GM23338 (cell line): ENCODE measurements at regions not wholly inside any gene's neighbourhood (a gene's known extent, or its start where the extent isn't known, plus 50 kb on each side); places are given as distances from the start of the nearest gene placed in this dataset.

ENCODE experiments used
- ATAC-seq: fragments of 200-7000 bp; cut with Tn5 transposase; 3 replicates; pipeline ENCODE4 v1.9.1; 2020
- DNase-seq: peaks from one replicate; pipeline ENCODE4 v3.0.0-alpha.2; 2015; ENCODE audit warnings: low spot score
- H2AFZ ChIP-seq: fragments of 200-600 bp; sonication (generic); 2 replicates; pipeline ENCODE4 v1.8.0; 2016; ENCODE audit warnings: antibody characterized with exemption, mild to moderate bottlenecking, moderate library complexity
- H3F3A ChIP-seq: fragments of 200-600 bp; sonication (generic); replicated peaks from 2 replicates; pipeline ENCODE4 v1.8.0; 2017; ENCODE audit warnings: antibody characterized with exemption, mixed run types, low read depth
- H3K27ac ChIP-seq: fragments of 200-600 bp; sonication (generic); 2 replicates; pipeline ENCODE4 v1.6.1; 2016; ENCODE audit warnings: low read depth
- H3K27me3 ChIP-seq: fragments of 200-600 bp; sonication (generic); 2 replicates; pipeline ENCODE4 v1.8.0; 2016; ENCODE audit warnings: mild to moderate bottlenecking, mixed run types, moderate library complexity; ENCODE audit not compliant: insufficient read depth
- H3K36me3 ChIP-seq: fragments of 200-600 bp; sonication (generic); 2 replicates; pipeline ENCODE4 v1.8.0; 2016; ENCODE audit warnings: mild to moderate bottlenecking; ENCODE audit not compliant: insufficient read depth
- H3K4me1 ChIP-seq: fragments of 200-600 bp; sonication (generic); 2 replicates; pipeline ENCODE4 v1.8.0; 2016; ENCODE audit warnings: mild to moderate bottlenecking, moderate library complexity; ENCODE audit not compliant: insufficient read depth
- H3K4me2 ChIP-seq: fragments of 200-600 bp; sonication (generic); 2 replicates; pipeline ENCODE4 v1.7.1; 2017; ENCODE audit warnings: mixed run types
- H3K4me3 ChIP-seq: fragments of 200-600 bp; sonication (generic); 2 replicates; pipeline ENCODE4 v1.6.1; 2016; ENCODE audit warnings: mixed run types
- H3K79me2 ChIP-seq: fragments of 200-600 bp; sonication (generic); replicated peaks from 2 replicates; pipeline ENCODE4 v1.8.0; 2017; ENCODE audit warnings: mild to moderate bottlenecking; ENCODE audit not compliant: insufficient read depth
- H3K9me2 ChIP-seq: fragments of 200-600 bp; sonication (generic); 2 replicates; pipeline ENCODE4 v1.8.0; 2017; ENCODE audit not compliant: insufficient read depth
- H4K20me1 ChIP-seq: fragments of 200-600 bp; sonication (generic); replicated peaks from 2 replicates; pipeline ENCODE4 v1.8.0; 2017; ENCODE audit warnings: mild to moderate bottlenecking; ENCODE audit not compliant: insufficient read depth
- H3K27ac Mint-ChIP-seq: 2 replicates; pipeline ENCODE4 v1.8.0; 2020; ENCODE audit warnings: inconsistent platforms, mild to moderate bottlenecking, moderate library complexity, mixed read lengths
- H3K27me3 Mint-ChIP-seq: 3 replicates; pipeline ENCODE4 v1.8.0; 2022; ENCODE audit warnings: low read depth, mild to moderate bottlenecking, moderate library complexity, mixed read lengths, inconsistent platforms; ENCODE audit not compliant: insufficient read depth, poor library complexity
- H3K36me3 Mint-ChIP-seq: 3 replicates; pipeline ENCODE4 v1.8.0; 2021; ENCODE audit warnings: low read depth, mild to moderate bottlenecking, inconsistent platforms, moderate library complexity, mixed read lengths
- H3K4me1 Mint-ChIP-seq: 3 replicates; pipeline ENCODE4 v1.8.0; 2020; ENCODE audit warnings: mild to moderate bottlenecking, inconsistent platforms, mixed read lengths
- H3K4me3 Mint-ChIP-seq: 3 replicates; pipeline ENCODE4 v1.8.0; 2021; ENCODE audit warnings: moderate library complexity, mild to moderate bottlenecking, inconsistent platforms, mixed read lengths
- H3K9me3 Mint-ChIP-seq: 3 replicates; pipeline ENCODE4 v1.8.0; 2020; ENCODE audit warnings: moderate library complexity, mild to moderate bottlenecking, inconsistent platforms, mixed read lengths
- CREB1 ChIP-seq: fragments of 250-450 bp; sonication (Bioruptor Pico); IDR thresholded peaks from 2 replicates; pipeline ENCODE4 v1.5.0; 2020; ENCODE audit warnings: low read depth, mild to moderate bottlenecking, moderate library complexity
- CTCF ChIP-seq, 2 experiments: fragments of 200-600 bp in 1 of 2; sonication (generic) in 1 of 2; conservative IDR thresholded peaks; 2 replicates each; pipeline versions ENCODE4 v1.5.1 to v1.6.1; 2016 to 2017; ENCODE audit warnings: antibody characterized with exemption in 2 of 2, low read depth in 2 of 2, mild to moderate bottlenecking in 2 of 2, moderate library complexity in 1 of 2
- EZH2 ChIP-seq: fragments of 200-600 bp; sonication (generic); IDR thresholded peaks from one replicate; pipeline ENCODE4 v1.8.0; 2017; ENCODE audit warnings: antibody characterized with exemption, mild to moderate bottlenecking, low read depth; ENCODE audit not compliant: unreplicated experiment
- EZH2phosphoT487 ChIP-seq: fragments of 200-600 bp; sonication (generic); IDR thresholded peaks from one replicate; pipeline ENCODE4 v1.8.1; 2018; ENCODE audit warnings: antibody characterized with exemption; ENCODE audit not compliant: unreplicated experiment
- JUNB ChIP-seq: IDR thresholded peaks from one replicate; pipeline ENCODE4 v1.6.1; 2016; ENCODE audit warnings: antibody characterized with exemption; ENCODE audit not compliant: unreplicated experiment
- POLR2AphosphoS5 ChIP-seq: IDR thresholded peaks from 2 replicates; pipeline ENCODE4 v1.6.1; 2016; ENCODE audit warnings: antibody characterized with exemption, low read depth
- STAT1 ChIP-seq: IDR thresholded peaks from one replicate; pipeline ENCODE4 v1.6.1; 2016; ENCODE audit warnings: antibody characterized with exemption; ENCODE audit not compliant: unreplicated experiment
- ZNF114 ChIP-seq: fragments of 250-450 bp; sonication (Bioruptor Pico); IDR thresholded peaks from 2 replicates; pipeline ENCODE4 v1.5.0; 2020; ENCODE audit warnings: mild to moderate bottlenecking, moderate library complexity
- ZNF462 ChIP-seq: fragments of 250-450 bp; sonication (Bioruptor Pico); IDR thresholded peaks from 2 replicates; pipeline ENCODE4 v1.5.0; 2020; ENCODE audit warnings: mild to moderate bottlenecking, moderate library complexity
- TF ChIP-seq, protein P1 (sequence below): IDR thresholded peaks from 2 replicates; pipeline ENCODE4 v1.6.1; 2016; ENCODE audit warnings: antibody characterized with exemption

- no peaks in the 10 kb centered on the region; the same call in 1 of the 2 replicates for H3K4me1 ChIP-seq
- H3K4me3 Mint-ChIP-seq: no peak overlapping the region
Observed at GRCh38 chr1:222015686-222016085, 273.8 kb upstream of the DUSP10 start.

More at GRCh38 chr1:222015686-222016085, 273.8 kb upstream of the DUSP10 start:
- Histone ChIP-seq H4K20me1 (no peaks in the 10 kb centered on the region), H3K27me3 (no peaks in the 10 kb centered on the region), H2AFZ (no peak overlapping the region), H3K9me2 (peaks cover 13% of the 10 kb centered on the region; the same call in 1 of the 2 replicates), H3K36me3 (no peaks in the 10 kb centered on the region), H3K4me3 (no peak overlapping the region), H3K79me2 (no peaks in the 10 kb centered on the region), H3K4me2 (no peak overlapping the region), H3F3A (no peaks in the 10 kb centered on the region), H3K27ac (no peak overlapping the region)
- Mint-ChIP-seq H3K27ac (no peak overlapping the region), H3K27me3 (no peaks in the 10 kb centered on the region), H3K4me1 (peaks cover 8% of the 10 kb centered on the region; the same call in 2 of the 3 replicates), H3K9me3 (peaks cover 5% of the 10 kb centered on the region; the same call in 1 of the 3 replicates), H3K36me3 (peaks cover 6% of the 10 kb centered on the region; the same call in 1 of the 3 replicates)
- DNase-seq (no peak), ATAC-seq (no peak)
- TF ChIP-seq EZH2phosphoT487 (no peak), CTCF (conservative IDR thresholded peaks at IDR 0.05; ENCODE audit: low read depth in 2 of 2) (no peak), POLR2AphosphoS5 (no peak), CREB1 (CRISPR knock-in tag) (no peak), ZNF462 (CRISPR knock-in tag) (no peak), STAT1 (no peak), EZH2 (no peak), JUNB (no peak), ZNF114 (CRISPR knock-in tag) (no peak)
- TF ChIP-seq, protein P1, sequence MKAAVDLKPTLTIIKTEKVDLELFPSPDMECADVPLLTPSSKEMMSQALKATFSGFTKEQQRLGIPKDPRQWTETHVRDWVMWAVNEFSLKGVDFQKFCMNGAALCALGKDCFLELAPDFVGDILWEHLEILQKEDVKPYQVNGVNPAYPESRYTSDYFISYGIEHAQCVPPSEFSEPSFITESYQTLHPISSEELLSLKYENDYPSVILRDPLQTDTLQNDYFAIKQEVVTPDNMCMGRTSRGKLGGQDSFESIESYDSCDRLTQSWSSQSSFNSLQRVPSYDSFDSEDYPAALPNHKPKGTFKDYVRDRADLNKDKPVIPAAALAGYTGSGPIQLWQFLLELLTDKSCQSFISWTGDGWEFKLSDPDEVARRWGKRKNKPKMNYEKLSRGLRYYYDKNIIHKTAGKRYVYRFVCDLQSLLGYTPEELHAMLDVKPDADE: no peak
